AG10803 (cell line): ENCODE measurements at regions not wholly inside any gene's neighbourhood (a gene's known extent, or its start where the extent isn't known, plus 50 kb on each side); places are given as distances from the start of the nearest gene placed in this dataset.

ENCODE experiments used
- DNase-seq: peaks from one replicate; pipeline ENCODE4 v3.0.0; 2010; ENCODE audit warnings: low read depth
- H3K4me3 ChIP-seq: 2 replicates; pipeline ENCODE4 v1.5.1; 2011; ENCODE audit warnings: mild to moderate bottlenecking, low read length, control low read depth
- TF ChIP-seq, protein P1 (sequence below): conservative IDR thresholded peaks from 2 replicates; pipeline ENCODE4 v1.5.1; 2011; ENCODE audit warnings: mild to moderate bottlenecking, low read length, control low read depth, inconsistent platforms

DNA sequence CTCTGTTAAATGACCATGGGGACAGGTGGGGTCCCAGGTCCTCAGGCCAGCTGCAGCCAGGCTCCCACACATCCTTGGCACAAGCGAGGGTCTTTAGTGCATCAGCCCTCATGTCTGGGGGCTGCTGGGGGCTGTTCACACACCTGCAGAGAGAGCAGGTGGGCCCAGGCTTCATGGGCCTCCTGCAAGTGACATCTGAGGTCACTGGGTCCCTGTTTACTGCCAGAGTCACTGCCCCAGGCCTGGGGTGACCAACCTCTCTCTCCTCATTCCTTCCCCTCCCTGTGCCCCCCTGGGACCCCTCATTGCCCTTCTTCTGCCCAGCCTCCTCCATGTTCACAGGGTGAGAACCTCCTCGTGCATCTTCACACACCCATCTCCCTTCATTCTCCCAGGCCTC is 92.4 kb downstream of the RTL6 start:
- TF ChIP-seq, protein P1, sequence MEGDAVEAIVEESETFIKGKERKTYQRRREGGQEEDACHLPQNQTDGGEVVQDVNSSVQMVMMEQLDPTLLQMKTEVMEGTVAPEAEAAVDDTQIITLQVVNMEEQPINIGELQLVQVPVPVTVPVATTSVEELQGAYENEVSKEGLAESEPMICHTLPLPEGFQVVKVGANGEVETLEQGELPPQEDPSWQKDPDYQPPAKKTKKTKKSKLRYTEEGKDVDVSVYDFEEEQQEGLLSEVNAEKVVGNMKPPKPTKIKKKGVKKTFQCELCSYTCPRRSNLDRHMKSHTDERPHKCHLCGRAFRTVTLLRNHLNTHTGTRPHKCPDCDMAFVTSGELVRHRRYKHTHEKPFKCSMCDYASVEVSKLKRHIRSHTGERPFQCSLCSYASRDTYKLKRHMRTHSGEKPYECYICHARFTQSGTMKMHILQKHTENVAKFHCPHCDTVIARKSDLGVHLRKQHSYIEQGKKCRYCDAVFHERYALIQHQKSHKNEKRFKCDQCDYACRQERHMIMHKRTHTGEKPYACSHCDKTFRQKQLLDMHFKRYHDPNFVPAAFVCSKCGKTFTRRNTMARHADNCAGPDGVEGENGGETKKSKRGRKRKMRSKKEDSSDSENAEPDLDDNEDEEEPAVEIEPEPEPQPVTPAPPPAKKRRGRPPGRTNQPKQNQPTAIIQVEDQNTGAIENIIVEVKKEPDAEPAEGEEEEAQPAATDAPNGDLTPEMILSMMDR = no peak
- no peak for DNase-seq
- H3K4me3 ChIP-seq = no peak overlapping the region

DNA sequence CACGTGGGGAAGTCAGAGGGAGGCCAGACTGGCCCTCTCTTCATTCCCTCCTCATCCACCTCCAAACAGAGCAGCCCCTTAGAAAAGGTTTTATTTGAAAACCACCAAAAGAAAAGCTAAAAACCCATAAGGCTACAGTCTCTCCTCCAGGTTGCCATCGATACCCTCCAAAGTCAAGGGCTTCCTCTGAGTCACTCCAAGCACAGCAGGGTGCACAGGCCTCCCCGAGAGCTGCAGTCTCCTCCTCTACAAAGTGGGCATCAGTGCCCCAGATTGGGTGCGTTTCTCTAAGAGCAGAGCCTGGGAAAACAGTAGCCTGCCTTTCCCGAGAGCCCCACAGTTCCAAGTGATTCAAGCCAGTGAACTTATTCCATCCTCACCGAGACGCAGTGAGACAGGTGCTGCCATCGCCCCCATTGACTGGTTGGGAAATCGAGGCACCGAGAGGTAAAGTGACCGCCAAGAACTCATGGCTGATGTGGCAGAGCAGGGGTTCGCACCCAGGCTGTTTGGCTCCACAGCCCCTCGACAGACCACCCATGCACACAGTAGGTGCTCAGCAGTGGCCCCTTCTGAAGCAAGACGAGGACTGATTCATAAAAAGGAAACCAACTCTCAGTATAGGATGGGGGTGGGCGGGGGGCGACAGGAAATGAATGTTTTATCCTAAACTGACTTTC is 91.7 kb upstream of the SHISAL1 start:
- no peak overlapping the region for H3K4me3 ChIP-seq
- DNase-seq = no peak
- TF ChIP-seq, protein P1 = no peak

DNA sequence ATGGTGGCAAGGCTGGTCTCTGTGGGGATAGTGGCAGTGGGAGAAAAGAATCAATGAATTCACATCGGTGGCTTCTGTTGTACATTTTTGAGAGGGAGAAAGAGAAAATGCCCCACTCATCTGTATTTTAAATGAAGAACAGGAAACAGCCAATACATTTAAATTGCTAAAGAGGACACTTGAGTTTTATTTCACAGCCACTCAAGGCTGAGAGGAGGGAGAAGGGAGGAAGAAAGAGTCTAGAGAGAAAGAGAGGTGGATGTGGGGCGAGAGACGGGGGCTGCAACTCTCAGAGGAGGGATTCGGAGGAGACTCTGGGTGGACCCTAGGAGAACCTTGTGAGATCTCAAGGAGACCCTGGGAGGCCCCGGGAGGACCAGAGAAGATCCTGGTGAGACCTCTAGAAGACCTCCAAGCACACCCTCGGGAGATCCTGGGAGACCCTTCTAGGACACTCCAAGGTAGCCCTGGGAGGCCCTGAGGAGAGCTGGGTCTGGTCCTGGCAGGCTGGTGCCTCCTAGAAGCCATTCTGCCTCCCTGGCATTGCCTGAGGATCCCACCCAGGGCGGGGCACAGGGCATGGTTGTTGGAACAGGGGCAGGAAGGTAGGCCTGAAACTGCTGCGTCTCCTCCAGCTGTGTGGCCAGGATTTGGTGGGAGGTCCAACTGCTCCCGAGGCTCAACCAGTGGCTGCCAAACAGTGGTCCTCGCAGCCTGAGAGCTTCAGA is 91.0 kb upstream of the SHISAL1 start:
- DNase-seq = no peak
- H3K4me3 ChIP-seq = no peak overlapping the region
- TF ChIP-seq, protein P1 = no peak

DNA sequence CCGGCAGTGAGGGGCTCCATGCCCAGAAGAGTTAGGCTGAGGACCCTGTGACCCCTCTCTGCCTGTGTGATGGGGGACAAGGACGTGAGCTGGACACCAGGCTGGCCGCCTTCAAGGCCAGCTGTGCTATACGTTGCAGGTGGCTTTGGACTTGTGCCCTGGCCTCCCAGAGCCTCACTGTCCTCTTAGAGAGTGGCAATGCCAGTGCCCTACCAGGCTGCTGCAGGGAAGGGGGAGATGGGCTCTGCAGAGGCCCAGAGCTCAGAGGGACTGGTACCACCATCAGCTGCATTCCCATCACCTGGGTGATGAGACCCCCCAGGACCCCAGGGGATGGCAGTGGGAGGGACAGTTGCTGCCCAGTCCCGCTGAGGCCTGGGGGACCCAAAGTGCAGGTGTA is 90.4 kb upstream of the SHISAL1 start:
- TF ChIP-seq, protein P1 = no peak
- no peak overlapping the region for H3K4me3 ChIP-seq
- no peak for DNase-seq

DNA sequence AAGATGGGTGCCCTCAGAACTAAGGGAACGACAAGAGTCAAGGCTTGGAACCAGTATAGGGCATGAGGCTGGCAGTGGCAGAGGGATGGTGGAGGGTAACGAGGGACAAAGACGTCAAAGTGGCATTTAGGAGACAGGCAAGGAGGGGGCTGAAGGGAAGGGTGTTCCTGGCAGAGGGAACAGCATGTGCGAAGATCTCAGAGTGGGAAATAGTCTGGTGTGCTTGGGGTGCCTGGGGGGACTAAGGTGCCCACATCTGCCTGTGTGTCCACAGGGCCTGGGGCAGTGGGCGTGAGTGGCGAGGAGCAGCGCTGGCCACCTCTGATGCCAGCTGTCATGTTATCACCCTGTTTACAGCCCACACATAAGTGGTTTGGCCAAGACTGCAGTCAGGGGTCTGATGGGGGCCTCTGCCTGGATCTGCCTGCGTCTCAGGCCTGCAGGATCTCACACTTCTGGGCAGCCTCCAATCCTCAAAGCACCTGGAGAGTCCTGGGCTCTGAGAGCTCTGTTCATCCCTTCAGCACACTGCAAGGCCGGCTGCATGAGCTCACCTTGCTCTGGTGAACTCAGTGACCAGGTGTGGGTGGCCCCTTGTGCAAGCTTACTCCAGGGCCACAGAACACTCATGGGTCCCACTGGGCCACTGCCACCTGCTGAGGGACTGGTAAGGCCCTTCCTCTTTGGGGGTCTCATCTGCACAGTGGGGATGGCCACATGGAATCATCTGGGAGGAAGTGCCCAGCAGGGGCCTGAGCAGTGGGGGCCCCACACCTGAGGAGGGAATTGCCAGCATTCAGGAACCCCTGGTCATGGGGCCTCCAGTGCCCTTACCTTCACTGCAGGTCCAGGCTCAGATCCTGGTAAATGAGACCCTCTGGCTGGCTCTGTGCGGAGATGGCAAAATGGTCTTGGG is 89.7 kb upstream of the SHISAL1 start:
- H3K4me3 ChIP-seq = no peak overlapping the region
- DNase-seq = no peak
- TF ChIP-seq, protein P1 = no peak

DNA sequence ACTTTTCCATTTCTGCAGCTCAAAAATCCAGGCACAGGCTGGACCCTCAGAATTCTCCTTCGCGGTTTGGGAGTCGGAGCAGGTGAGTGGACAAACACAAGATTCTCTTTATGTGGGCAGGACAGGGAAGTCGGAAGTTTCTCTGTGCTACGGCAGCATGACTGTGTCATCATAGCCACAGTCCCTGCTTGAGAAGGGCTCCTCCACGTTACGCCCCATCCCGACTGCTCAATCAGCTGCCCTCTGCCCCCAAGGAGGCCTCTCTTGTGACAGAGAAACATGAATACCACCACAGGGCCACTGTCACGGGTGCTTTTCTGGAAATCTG is 89.0 kb upstream of the SHISAL1 start:
- TF ChIP-seq, protein P1 = no peak
- no peak for DNase-seq
- no peak overlapping the region for H3K4me3 ChIP-seq

DNA sequence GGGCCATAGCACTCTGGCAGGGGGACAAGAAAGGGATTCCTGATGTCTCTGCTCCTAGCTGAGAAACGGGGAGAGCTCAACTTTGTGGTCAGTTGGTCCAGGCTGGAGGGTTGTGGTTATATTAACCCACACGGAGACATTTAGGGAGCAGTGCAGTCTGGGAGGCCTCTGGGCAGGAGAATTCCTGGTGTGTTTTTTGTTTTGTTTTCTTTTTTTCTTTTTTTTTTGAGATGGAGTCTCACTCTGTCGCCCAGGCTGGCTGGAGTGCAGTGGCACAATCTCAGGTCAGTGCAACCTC is 88.0 kb upstream of the SHISAL1 start:
- no peak for DNase-seq
- no peak overlapping the region for H3K4me3 ChIP-seq
- TF ChIP-seq, protein P1 = no peak
